ENCODE measurements at regions not wholly inside any gene's neighbourhood (a gene's known extent, or its start where the extent isn't known, plus 50 kb on each side); places are given as distances from the start of the nearest gene placed in this dataset.

- no peak for FAIRE-seq
- DNase-seq (ENCODE audit: low spot score in 2 of 2), result no peak
Measured at GRCh38 chr5:6178846-6179532, 199.4 kb downstream of the MED10 start.

DNA sequence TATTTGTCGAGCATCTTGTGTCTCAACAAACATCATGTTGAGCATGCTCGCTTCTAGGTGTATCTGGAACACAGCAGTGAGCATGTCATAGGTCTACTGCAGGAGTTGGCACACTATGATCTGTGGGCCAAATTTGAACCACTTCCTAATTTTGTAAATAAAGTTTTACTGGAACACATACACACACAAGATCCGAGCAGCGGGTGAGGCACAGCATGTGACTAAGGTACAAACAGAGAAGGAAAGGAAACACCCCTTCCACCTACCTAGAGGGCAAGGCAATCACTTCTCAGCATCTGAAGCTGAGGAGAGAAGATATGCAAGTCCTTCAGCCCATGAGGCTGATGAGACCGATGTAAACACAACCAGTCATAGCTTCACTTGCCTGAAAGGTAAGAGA, 200.4 kb downstream of the MED10 start:
- DNase-seq (ENCODE audit: low spot score in 2 of 2) (no peak), FAIRE-seq (no peak)

GRCh38 chr5:6176102-6176693, 202.1 kb downstream of the MED10 start:
- DNase-seq (ENCODE audit: low spot score in 2 of 2) (no peak), FAIRE-seq (no peak)

- DNase-seq (ENCODE audit: low spot score in 2 of 2) (no peak), FAIRE-seq (no peak)
Measured at GRCh38 chr5:6175172-6175854, 203.0 kb downstream of the MED10 start.

DNA sequence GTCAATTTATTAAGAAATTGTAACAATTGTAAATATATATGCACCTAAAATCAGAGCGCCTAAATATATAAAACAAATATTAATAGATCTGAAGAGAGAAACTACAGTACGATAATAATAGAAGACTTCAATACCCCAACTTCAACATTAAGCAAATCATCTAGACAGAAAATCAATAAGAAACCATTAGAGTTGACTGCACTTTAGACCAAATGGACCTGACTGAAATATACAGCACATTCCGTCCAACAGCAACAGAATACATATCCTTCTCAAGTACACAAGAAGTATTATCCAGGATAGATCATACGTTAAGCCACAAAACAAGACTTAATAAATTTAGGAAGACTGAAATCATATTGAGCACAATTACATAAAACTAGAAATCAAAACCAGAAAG, 208.7 kb downstream of the MED10 start:
- FAIRE-seq (no peak), DNase-seq (ENCODE audit: low spot score in 2 of 2) (no peak)

DNA sequence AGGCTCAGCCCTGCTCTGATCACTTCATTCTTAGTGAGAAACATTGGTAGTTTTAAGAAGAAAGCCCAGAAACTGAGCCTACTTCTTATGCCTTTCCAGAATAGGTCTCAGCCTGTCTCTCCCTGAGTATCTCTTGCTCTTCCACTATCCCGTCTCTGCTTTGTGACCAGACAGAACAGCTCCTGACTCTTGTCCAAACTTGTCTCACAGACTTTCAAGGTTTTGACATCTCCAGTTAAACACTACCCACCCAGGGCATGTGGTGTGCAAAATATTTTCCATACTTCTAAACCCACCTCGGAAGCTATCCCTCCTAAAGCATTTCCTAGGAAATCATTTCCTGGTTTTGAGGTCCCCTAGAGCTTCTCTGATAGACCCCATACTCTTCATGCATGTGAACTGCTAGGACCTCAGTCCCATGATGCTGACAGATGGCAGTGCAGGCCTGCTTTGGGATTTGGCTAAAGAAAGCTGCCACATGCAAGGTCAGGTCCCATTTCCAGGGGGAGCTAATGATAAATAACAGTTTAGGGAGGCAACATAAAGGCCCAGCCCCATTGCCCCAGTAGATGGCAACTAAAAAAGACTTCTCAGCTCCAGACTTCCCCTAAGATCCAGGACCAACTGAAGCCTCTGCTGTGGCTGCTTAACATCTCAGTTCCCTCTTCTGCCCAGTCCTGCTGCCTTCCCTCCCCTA, 211.5 kb downstream of the MED10 start:
- DNase-seq (ENCODE audit: low spot score in 2 of 2), result no peak
- FAIRE-seq, result no peak

GRCh38 chr5:6163913-6164312, 214.4 kb downstream of the MED10 start:
- DNase-seq (ENCODE audit: low spot score in 2 of 2) (no peak), FAIRE-seq (no peak)

DNA sequence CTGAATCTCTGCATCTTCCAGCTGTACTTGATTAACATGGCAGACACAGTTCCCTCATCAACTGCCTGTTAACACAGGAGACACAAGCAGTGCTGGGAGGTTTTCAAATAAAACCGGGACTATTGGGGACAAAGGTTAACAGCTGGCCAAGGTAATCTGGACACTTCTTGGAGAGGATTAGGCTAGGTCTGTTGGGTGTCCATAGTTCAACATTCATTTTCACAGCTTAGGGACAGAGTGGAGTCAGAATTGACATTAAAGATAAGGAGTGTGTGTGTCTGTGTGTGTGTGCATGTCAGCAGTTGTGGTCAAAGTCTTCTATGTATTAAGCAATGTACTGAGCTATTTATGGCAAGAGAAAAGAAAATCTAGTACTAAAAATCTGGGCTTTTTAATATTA, 216.2 kb downstream of the MED10 start:
- FAIRE-seq (no peak), DNase-seq (ENCODE audit: low spot score in 2 of 2) (no peak)

- FAIRE-seq (no peak), DNase-seq (ENCODE audit: low spot score in 2 of 2) (no peak)
Measured at GRCh38 chr5:6161257-6161656, 217.1 kb downstream of the MED10 start.

GRCh38 chr5:6159832-6160430, 218.4 kb downstream of the MED10 start:
- DNase-seq (ENCODE audit: low spot score in 2 of 2) (no peak), FAIRE-seq (no peak)

DNA sequence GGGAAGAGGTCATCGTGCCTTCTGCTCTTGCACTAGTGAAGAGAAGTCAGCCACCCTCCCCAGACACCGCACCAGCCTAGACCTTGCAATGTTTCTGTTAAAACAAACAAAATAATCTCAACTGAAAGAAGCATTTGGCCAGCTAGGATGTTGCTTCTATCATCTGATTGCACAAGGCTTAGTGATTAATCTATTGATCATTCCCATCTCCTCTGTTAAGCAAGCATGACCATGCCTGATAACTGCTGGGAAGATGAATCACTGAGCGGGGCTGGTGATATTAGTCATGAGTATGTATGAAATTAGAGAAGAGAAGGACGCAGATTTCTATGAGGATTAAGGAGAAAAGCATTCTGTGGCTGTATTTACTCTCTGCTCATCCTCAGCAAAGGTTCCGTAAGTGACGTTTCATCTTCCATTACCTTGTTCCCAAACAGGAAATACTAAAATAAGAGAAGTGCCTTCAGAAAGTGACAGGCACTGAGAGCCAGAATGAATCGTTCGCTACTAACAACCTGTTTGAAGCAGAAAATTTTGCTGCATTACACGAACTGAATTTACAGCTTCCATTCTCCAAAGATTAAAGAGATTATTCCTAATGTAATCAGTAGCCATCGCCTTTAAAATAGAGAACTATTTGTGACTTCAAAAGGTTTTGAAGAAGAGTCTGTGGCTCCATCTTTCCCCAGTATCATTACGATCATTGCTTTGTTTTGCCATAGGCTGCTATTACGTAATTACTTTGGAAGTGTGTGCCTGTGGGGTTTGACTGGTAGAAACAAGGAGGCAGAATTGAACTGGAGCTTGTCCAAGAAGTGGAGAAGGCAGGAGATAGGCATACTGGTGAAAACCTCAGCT, 219.1 kb downstream of the MED10 start:
- FAIRE-seq, result no peak
- no peak for DNase-seq (ENCODE audit: low spot score in 2 of 2)

DNA sequence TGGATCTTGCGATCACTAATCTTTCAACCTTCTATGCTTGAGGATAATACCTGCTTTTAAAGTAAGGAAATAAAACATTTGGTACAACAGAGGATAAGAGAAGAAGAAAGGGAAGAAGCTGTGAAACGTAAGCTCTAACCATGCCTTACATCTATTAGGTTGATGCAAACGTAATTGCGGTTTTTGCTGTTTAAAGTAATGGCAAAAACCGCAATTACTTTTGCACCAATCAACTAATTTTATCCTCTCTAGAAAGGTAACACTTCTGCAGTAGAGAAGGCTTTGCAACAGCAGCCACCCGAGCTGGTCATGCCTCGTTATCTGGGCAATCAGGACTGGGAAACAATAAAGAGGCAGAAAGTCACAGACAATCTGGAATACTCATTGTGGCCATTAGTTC, 224.1 kb downstream of the MED10 start:
- FAIRE-seq (no peak), DNase-seq (ENCODE audit: low spot score in 2 of 2) (no peak)

GRCh38 chr5:6146271-6146670, 232.1 kb downstream of the MED10 start:
- DNase-seq (ENCODE audit: low spot score in 2 of 2) (no peak), FAIRE-seq (no peak)

DNA sequence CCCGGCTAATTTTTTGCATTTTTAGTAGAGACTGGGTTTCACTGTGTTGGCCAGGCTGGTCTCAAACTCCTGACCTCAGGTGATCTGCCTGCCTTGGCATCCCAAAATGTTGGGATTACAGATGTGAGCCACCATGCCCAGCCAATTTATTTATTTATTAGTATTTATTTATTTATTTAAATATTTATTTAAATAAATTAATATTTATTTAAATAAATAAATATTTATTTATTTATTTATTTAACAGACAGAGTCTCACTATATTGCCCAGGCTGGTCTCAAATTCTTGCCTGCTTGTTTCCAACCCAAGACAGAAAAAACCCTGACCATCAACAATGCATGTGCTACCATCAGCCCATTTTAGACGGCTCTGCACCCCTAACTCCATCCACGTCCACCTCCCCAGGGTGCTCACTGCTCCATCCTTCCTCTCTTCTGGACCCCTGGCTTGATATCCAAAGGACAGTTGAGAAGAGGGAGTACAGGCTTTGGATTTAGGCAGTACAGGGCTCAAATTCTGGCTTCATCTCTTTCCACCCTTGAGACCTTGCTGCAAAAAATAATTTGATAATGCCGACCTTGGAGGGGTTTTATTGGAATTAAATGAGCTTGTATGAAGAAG, 232.6 kb downstream of the MED10 start:
- FAIRE-seq (no peak), DNase-seq (ENCODE audit: low spot score in 2 of 2) (no peak)

- FAIRE-seq, result no peak
- no peak for DNase-seq (ENCODE audit: low spot score in 2 of 2)
Measured at GRCh38 chr5:6143523-6143922, 234.8 kb downstream of the MED10 start.

- DNase-seq (ENCODE audit: low spot score in 2 of 2), result no peak
- no peak for FAIRE-seq
Measured at GRCh38 chr5:6142353-6142752, 236.0 kb downstream of the MED10 start.

DNA sequence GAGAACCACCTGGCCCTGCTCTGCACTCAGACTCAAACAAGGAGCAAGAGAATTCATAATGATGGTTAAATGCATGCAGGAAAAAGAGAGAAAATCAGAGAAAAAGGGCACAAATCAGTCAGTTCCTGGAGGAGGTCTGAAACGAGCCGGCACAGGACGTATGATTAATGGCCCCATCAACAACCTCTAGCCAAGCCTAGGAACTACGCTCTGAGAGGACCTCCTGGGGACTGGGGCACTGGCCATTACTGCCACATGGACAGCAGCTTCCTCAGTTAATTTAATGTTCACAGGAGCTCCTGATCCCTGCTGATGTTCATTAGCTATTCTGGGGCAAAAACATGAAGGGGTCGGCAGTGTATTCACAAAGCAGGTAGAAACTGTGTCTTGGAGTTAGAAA, 238.1 kb downstream of the MED10 start:
- DNase-seq (ENCODE audit: low spot score in 2 of 2) (no peak), FAIRE-seq (no peak)

DNA sequence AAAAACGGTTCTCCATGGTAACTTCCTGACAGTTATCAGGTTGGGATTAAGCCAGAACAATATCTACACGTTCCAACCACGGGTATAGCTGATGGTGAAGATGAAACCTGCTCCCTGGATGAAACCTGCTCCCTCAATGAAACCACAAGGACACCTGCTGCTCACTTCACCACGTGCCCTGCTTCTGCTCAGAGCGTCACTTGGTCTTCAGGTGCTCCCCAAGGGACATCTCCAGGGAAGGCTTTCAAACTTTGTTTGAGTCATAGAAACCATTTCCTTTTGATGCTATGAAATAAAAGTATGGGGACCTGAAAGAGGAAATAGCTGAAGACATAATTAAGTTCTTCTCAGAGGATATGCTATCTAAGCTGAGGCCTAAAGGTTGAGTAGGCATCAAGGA, 242.4 kb downstream of the MED10 start:
- no peak for FAIRE-seq
- DNase-seq (ENCODE audit: low spot score in 2 of 2), result no peak

DNA sequence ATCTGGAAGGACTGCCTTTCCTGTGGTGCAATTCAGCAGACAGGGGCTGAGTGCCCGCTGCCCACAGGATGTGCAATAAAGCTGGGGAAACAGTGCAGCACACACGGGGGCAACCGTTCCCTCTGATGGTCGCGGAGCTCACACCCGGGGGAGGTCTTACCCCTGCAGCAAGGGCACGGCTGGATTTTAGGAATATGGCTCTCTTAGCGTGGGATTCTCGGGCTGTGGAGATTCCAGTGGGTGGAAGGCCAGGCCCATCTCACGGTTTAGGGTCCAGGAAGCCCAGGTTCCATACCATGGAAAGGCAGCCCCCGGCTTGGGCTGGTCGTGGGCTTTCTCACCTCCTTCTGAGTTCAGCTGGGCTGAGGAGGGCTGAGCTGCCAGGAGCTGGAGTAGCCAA, 244.1 kb downstream of the MED10 start:
- DNase-seq (ENCODE audit: low spot score in 2 of 2), result no peak
- FAIRE-seq, result no peak

DNA sequence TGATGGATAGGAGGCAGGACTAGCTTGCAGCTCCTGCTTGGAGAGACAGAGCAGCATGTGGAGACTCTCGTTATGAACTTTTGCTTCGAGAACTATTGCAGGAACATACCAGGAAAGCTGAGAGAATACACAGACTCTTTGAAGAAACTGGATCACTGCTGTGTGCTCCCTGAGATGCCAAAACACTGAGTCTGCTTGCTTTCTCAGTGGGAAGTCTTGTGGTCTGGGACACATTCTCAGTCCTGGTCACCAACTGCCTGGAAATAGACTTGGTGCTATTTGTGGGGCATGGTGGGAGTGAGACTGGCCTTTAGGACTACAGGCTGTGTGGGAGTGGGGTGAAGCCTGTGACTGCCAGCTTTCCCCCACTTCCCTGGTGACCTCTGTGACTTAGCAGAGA, 252.6 kb downstream of the MED10 start:
- FAIRE-seq (no peak), DNase-seq (ENCODE audit: low spot score in 2 of 2) (no peak)

All from frontal cortex (tissue), 3 donors.